CD4-positive, alpha-beta T cell treated with Interleukin-1 beta for 1 hour (primary cell): ENCODE measurements at regions not wholly inside any gene's neighbourhood (a gene's known extent, or its start where the extent isn't known, plus 50 kb on each side); places are given as distances from the start of the nearest gene placed in this dataset.

Experiments
- DNase-seq, 2 donors: peaks; one replicate each; pipeline ENCODE4 v3.0.0-alpha.2; 2020 to 2022

GRCh38 chr1:201710632-201711597 lies 118.0 kb upstream of the IPO9 start:
- DNase-seq, result no peak

- DNase-seq, result no peak
Observed at GRCh38 chr1:201711811-201712210, 117.1 kb upstream of the IPO9 start.

- no peak for DNase-seq
Observed at GRCh38 chr1:201712387-201713085, 116.4 kb upstream of the IPO9 start.

- peak; percentile 6 to 77 for DNase-seq
Observed at GRCh38 chr1:201713086-201713810, 115.7 kb upstream of the IPO9 start.

GRCh38 chr1:201714542-201715329 lies 114.2 kb upstream of the IPO9 start:
- peak; percentile 11 to 76 for DNase-seq

- no peak for DNase-seq
Observed at GRCh38 chr1:201715351-201715750, 113.6 kb upstream of the IPO9 start.

- peak; percentile 22 to 60 for DNase-seq
Observed at GRCh38 chr1:201715801-201716741, 112.9 kb upstream of the IPO9 start.

- no peak for DNase-seq
Observed at GRCh38 chr1:201716742-201717135, 112.2 kb upstream of the IPO9 start.

GRCh38 chr1:201717286-201717685 lies 111.7 kb upstream of the IPO9 start:
- no peak for DNase-seq

- DNase-seq, result no peak
Observed at GRCh38 chr1:201718346-201719202, 110.4 kb upstream of the IPO9 start.

GRCh38 chr1:201719812-201720521 lies 109.0 kb upstream of the IPO9 start:
- DNase-seq, result no peak

- DNase-seq, result no peak
Observed at GRCh38 chr1:201720522-201720844, 108.5 kb upstream of the IPO9 start.

- no peak for DNase-seq
Observed at GRCh38 chr1:201721082-201722049, 107.6 kb upstream of the IPO9 start.

GRCh38 chr1:201724039-201724765 lies 104.8 kb upstream of the IPO9 start:
- DNase-seq, result no peak

- no peak for DNase-seq
Observed at GRCh38 chr1:201724766-201725118, 104.2 kb upstream of the IPO9 start.

GRCh38 chr1:201726700-201727099 lies 102.3 kb upstream of the IPO9 start:
- DNase-seq, result no peak

GRCh38 chr1:201728731-201729130 lies 100.2 kb upstream of the IPO9 start:
- DNase-seq, result no peak
